SK-N-MC (cell line): ENCODE measurements at regions not wholly inside any gene's neighbourhood (a gene's known extent, or its start where the extent isn't known, plus 50 kb on each side); places are given as distances from the start of the nearest gene placed in this dataset.

Source experiments
- EZH2 ChIP-seq: fragments of 200-600 bp; sonication (generic); IDR thresholded peaks from one replicate; pipeline ENCODE4 v1.6.1; 2017; ENCODE audit warnings: antibody characterized with exemption
- POLR2AphosphoS5 ChIP-seq: IDR thresholded peaks from 2 replicates; pipeline ENCODE4 v1.6.1; 2012; ENCODE audit warnings: mild to moderate bottlenecking, low read depth, low read length, borderline replicate concordance

- TF ChIP-seq POLR2AphosphoS5 (no peak), EZH2 (no peak)
Measured at GRCh38 chr21:35127026-35127425, 77.9 kb upstream of the RUNX1 start.
